NB4 (cell line): ENCODE measurements at regions not wholly inside any gene's neighbourhood (a gene's known extent, or its start where the extent isn't known, plus 50 kb on each side); places are given as distances from the start of the nearest gene placed in this dataset.

Experiments used
- CTCF ChIP-seq: IDR thresholded peaks from one replicate; pipeline ENCODE4 v1.5.1; 2012; ENCODE audit warnings: low read depth, low read length
- MAX ChIP-seq: IDR thresholded peaks from 2 replicates; pipeline ENCODE4 v1.6.1; 2011; ENCODE audit warnings: low read depth, low read length
- POLR2A ChIP-seq: IDR thresholded peaks from 2 replicates; pipeline ENCODE4 v1.6.1; 2011; ENCODE audit warnings: mild to moderate bottlenecking; ENCODE audit not compliant: insufficient read length; ENCODE audit errors: extremely low read depth

GRCh38 chr9:18349530-18349929 is 124.4 kb upstream of the ADAMTSL1 start:
- TF ChIP-seq CTCF (no peak), POLR2A (no peak), MAX (no peak)
